ENCODE measurements at regions not wholly inside any gene's neighbourhood (a gene's known extent, or its start where the extent isn't known, plus 50 kb on each side); places are given as distances from the start of the nearest gene placed in this dataset.

DNA sequence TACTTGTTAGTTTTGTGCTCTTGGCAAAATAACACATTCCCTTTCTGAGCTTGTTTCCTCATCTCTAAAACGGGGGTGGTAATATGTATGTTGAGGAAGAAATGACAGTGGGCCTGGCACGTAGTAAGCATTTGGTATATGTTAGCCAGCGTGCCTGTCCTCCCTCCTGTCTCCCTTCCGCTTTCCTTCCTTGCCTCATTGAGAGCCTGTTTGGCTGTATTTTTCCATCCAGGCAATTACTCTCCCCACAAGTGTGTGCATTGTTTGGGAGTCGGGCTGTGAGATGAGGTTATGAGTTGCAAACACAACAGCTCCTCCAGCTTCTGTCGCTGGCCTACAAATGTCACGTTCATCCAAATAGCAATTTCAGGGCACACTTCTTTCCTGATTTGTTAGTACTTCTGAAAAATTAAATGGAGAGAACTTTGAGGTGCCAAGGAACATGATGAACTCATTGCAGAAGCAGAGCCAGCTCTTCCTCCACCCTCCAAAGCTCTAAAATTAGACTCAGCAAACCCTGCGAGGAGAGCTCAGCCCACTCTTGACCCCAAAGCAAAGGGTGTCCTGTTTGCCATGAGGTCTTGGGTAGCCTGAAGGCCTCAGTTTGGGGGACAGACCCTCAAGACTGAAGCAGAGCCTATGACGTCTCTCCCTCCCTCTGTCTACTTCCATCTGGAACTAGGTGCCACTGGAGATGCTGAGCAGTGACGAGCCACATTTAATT lies 50.7 kb upstream of the TOX2 start:
- Histone ChIP-seq H3K79me2 (ENCODE audit: insufficient read depth, low read depth, low read length) (no peaks in the 10 kb centered on the region), H3K9me3 (ENCODE audit: low read length) (no peaks in the 10 kb centered on the region), H3K36me3 (ENCODE audit: insufficient read depth, low read length) (no peaks in the 10 kb centered on the region), H3K4me1 (ENCODE audit: insufficient read depth, low read length, poor library complexity, severe bottlenecking) (no peaks in the 10 kb centered on the region), H2AFZ (ENCODE audit: low read length) (no peak overlapping the region), H3K9me2 (ENCODE audit: insufficient read depth, low read length) (no peaks in the 10 kb centered on the region), H3K4me2 (ENCODE audit: low read length) (no peak overlapping the region), H3K27ac (ENCODE audit: low read depth, low read length, poor library complexity, severe bottlenecking) (no peak overlapping the region), H4K20me1 (ENCODE audit: insufficient read depth, low read length) (no peaks in the 10 kb centered on the region), H3K4me3 (ENCODE audit: low read depth, low read length, poor library complexity, severe bottlenecking) (no peak overlapping the region)
- intact Hi-C loops (cut with micrococcal nuclease; ENCODE audit: unreplicated experiment), result no loop called here
- TF ChIP-seq EZH2phosphoT487 (IDR thresholded peaks at IDR 0.05; ENCODE audit: borderline replicate concordance, low read depth, low read length), result no peak
- TF ChIP-seq, protein P1, sequence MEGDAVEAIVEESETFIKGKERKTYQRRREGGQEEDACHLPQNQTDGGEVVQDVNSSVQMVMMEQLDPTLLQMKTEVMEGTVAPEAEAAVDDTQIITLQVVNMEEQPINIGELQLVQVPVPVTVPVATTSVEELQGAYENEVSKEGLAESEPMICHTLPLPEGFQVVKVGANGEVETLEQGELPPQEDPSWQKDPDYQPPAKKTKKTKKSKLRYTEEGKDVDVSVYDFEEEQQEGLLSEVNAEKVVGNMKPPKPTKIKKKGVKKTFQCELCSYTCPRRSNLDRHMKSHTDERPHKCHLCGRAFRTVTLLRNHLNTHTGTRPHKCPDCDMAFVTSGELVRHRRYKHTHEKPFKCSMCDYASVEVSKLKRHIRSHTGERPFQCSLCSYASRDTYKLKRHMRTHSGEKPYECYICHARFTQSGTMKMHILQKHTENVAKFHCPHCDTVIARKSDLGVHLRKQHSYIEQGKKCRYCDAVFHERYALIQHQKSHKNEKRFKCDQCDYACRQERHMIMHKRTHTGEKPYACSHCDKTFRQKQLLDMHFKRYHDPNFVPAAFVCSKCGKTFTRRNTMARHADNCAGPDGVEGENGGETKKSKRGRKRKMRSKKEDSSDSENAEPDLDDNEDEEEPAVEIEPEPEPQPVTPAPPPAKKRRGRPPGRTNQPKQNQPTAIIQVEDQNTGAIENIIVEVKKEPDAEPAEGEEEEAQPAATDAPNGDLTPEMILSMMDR (conservative IDR thresholded peaks at IDR 0.05; ENCODE audit: low read length), result no peak
- CTCF ChIA-PET (ENCODE audit: unreplicated experiment), result no interaction called here
- BruUV-seq (replicated peaks), result no TSS peak
- DNase-seq (ENCODE audit: low spot score), result no peak
- POLR2A ChIA-PET, result interaction anchor here (0.7 kb wide), 1 partner anchor 12 kb away, joined by 3 read pairs; no protein-coding TSS in a partner anchor

DNA sequence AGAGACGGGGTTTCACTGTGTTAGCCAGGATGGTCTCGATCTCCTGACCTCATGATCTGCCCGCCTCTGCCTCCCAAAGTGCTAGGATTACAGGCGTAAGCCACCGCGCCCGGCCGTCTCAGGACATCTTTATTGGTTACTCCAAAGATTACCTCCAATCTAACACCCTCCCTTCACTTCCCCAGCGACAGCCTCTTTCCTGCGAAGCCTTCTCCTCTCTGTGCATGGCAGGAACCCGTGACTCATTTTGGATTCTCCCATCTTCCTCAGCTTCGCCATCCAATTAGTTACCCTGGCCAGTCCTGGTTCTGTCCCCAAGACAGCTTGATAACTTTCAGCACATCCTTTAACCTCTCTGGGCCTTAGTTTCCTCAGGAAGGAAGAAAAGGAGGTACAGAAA lies 51.3 kb upstream of the TOX2 start:
- no peaks in the 10 kb centered on the region for H3K9me3 ChIP-seq (ENCODE audit: low read length)
- no peaks in the 10 kb centered on the region for H3K9me2 ChIP-seq (ENCODE audit: insufficient read depth, low read length)
- H4K20me1 ChIP-seq (ENCODE audit: insufficient read depth, low read length), result no peaks in the 10 kb centered on the region
- H2AFZ ChIP-seq (ENCODE audit: low read length), result no peak overlapping the region
- H3K4me2 ChIP-seq (ENCODE audit: low read length), result no peak overlapping the region
- H3K4me3 ChIP-seq (ENCODE audit: low read depth, low read length, poor library complexity, severe bottlenecking), result no peak overlapping the region
- ChIA-PET POLR2A (interaction anchor here (0.7 kb wide), 1 partner anchor 11 kb away, joined by 3 read pairs; no protein-coding TSS in a partner anchor), CTCF (ENCODE audit: unreplicated experiment) (no interaction called here)
- intact Hi-C loops (cut with micrococcal nuclease; ENCODE audit: unreplicated experiment), result no loop called here
- TF ChIP-seq, protein P1 (conservative IDR thresholded peaks at IDR 0.05; ENCODE audit: low read length), result no peak
- TF ChIP-seq EZH2phosphoT487 (IDR thresholded peaks at IDR 0.05; ENCODE audit: borderline replicate concordance, low read depth, low read length), result no peak
- BruUV-seq (replicated peaks), result no TSS peak
- DNase-seq (ENCODE audit: low spot score), result no peak
- H3K36me3 ChIP-seq (ENCODE audit: insufficient read depth, low read length), result no peaks in the 10 kb centered on the region
- no peaks in the 10 kb centered on the region for H3K4me1 ChIP-seq (ENCODE audit: insufficient read depth, low read length, poor library complexity, severe bottlenecking)
- H3K27ac ChIP-seq (ENCODE audit: low read depth, low read length, poor library complexity, severe bottlenecking), result no peak overlapping the region
- no peaks in the 10 kb centered on the region for H3K79me2 ChIP-seq (ENCODE audit: insufficient read depth, low read depth, low read length)

DNA sequence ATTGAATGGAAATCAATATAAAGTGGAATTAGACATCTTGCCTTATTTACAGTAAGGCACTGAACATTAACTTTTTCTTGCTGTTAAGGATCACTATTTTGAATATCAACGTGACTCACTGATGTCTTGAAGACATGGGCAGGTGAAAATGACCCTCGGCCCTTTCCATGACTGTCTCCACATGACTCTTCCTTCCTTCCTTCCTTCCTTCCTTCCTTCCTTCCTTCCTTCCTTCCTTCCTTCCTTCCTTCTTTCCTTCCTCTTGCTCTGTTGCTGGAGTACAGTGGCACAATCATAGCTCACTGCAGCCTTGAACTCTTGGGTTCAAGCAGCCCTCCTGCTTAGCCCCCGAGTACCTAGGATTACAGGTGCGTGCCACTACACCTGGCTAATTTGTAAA lies 52.2 kb upstream of the TOX2 start:
- ChIA-PET CTCF (ENCODE audit: unreplicated experiment) (interaction anchor here (0.6 kb wide), 1 partner anchor 454 kb away, joined by 5 read pairs; no protein-coding TSS in a partner anchor), POLR2A (no interaction called here)
- Histone ChIP-seq H3K9me3 (ENCODE audit: low read length) (no peaks in the 10 kb centered on the region), H3K36me3 (ENCODE audit: insufficient read depth, low read length) (no peaks in the 10 kb centered on the region), H3K79me2 (ENCODE audit: insufficient read depth, low read depth, low read length) (no peaks in the 10 kb centered on the region), H3K9me2 (ENCODE audit: insufficient read depth, low read length) (no peaks in the 10 kb centered on the region), H3K4me1 (ENCODE audit: insufficient read depth, low read length, poor library complexity, severe bottlenecking) (no peaks in the 10 kb centered on the region), H3K27ac (ENCODE audit: low read depth, low read length, poor library complexity, severe bottlenecking) (no peak overlapping the region), H3K4me3 (ENCODE audit: low read depth, low read length, poor library complexity, severe bottlenecking) (no peak overlapping the region), H2AFZ (ENCODE audit: low read length) (no peak overlapping the region), H4K20me1 (ENCODE audit: insufficient read depth, low read length) (no peaks in the 10 kb centered on the region), H3K4me2 (ENCODE audit: low read length) (no peak overlapping the region)
- intact Hi-C loops (cut with micrococcal nuclease; ENCODE audit: unreplicated experiment), result no loop called here
- no peak for DNase-seq (ENCODE audit: low spot score)
- no TSS peak for BruUV-seq (replicated peaks)
- TF ChIP-seq EZH2phosphoT487 (IDR thresholded peaks at IDR 0.05; ENCODE audit: borderline replicate concordance, low read depth, low read length), result no peak
- TF ChIP-seq, protein P1 (conservative IDR thresholded peaks at IDR 0.05; ENCODE audit: low read length), result no peak

Data from OCI-LY7 (cell line).